GM13977 (cell line): ENCODE measurements at regions not wholly inside any gene's neighbourhood (a gene's known extent, or its start where the extent isn't known, plus 50 kb on each side); places are given as distances from the start of the nearest gene placed in this dataset.
"Not testable (repeated sequence)": the region's sequence is repeated elsewhere in the genome, so short reads cannot be mapped to it uniquely, and the experiment has no call there.

Experiments used
- DNase-seq: peaks from one replicate; pipeline ENCODE4 v3.0.0; 2012; ENCODE audit warnings: low spot score
- in situ Hi-C: fragments of 300-500 bp; cut with MboI; formaldehyde crosslinking; loops from one replicate; pipeline ENCODE4 v1.12.0; 2022; ENCODE audit warnings: low sequenced_read_pairs, low pct_unique_long_range_greater_than_20kb, mixed read lengths, inconsistent platforms; ENCODE audit not compliant: unreplicated experiment
- TF ChIP-seq, protein P1 (sequence below): IDR thresholded peaks from 2 replicates; pipeline ENCODE4 v1.5.1; 2012; ENCODE audit warnings: mild to moderate bottlenecking, control low read depth; ENCODE audit not compliant: insufficient read depth; ENCODE audit errors: extremely low read depth, missing control alignments

DNA sequence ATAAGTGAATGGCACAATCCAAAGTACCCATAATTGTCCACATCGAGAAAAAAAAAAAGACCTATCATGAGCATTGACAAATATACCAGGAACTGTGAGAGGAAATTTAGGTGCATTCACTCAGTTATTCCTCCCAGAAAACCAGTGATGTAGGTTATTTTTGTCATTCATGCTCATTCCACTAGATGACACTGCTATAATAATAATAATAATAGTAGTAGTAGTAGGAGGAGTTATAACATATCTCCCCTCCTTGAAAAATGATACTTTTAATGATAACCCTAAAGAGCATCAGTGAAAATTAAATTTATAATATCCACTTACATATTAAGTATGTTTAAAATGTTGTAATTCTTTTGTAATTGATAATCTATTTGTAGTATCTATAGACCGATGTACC is 463.9 kb upstream of the MIR17HG start:
- TF ChIP-seq, protein P1, sequence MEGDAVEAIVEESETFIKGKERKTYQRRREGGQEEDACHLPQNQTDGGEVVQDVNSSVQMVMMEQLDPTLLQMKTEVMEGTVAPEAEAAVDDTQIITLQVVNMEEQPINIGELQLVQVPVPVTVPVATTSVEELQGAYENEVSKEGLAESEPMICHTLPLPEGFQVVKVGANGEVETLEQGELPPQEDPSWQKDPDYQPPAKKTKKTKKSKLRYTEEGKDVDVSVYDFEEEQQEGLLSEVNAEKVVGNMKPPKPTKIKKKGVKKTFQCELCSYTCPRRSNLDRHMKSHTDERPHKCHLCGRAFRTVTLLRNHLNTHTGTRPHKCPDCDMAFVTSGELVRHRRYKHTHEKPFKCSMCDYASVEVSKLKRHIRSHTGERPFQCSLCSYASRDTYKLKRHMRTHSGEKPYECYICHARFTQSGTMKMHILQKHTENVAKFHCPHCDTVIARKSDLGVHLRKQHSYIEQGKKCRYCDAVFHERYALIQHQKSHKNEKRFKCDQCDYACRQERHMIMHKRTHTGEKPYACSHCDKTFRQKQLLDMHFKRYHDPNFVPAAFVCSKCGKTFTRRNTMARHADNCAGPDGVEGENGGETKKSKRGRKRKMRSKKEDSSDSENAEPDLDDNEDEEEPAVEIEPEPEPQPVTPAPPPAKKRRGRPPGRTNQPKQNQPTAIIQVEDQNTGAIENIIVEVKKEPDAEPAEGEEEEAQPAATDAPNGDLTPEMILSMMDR, result no peak
- in situ Hi-C loops, result no loop called here
- no peak for DNase-seq

DNA sequence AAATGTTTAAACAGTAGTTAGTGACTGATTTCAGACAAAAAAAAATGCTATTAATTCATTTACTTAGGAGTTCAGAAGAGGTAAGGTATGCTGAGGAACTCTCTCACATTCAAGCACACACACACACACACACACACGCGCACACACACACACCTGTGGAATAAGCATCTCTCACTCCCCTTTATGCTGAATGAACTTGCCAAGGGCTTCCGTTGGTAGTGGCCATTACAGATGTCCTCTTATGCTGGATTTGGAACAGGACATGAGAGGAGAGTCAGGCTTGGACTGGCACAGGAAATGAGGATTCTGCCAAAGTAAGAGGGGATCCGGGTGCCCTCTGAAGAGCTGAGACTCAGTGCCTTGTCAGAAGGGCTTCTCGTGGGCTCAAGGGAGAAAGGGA is 463.4 kb upstream of the MIR17HG start:
- TF ChIP-seq, protein P1, result no peak
- in situ Hi-C loops, result no loop called here
- no peak for DNase-seq

DNA sequence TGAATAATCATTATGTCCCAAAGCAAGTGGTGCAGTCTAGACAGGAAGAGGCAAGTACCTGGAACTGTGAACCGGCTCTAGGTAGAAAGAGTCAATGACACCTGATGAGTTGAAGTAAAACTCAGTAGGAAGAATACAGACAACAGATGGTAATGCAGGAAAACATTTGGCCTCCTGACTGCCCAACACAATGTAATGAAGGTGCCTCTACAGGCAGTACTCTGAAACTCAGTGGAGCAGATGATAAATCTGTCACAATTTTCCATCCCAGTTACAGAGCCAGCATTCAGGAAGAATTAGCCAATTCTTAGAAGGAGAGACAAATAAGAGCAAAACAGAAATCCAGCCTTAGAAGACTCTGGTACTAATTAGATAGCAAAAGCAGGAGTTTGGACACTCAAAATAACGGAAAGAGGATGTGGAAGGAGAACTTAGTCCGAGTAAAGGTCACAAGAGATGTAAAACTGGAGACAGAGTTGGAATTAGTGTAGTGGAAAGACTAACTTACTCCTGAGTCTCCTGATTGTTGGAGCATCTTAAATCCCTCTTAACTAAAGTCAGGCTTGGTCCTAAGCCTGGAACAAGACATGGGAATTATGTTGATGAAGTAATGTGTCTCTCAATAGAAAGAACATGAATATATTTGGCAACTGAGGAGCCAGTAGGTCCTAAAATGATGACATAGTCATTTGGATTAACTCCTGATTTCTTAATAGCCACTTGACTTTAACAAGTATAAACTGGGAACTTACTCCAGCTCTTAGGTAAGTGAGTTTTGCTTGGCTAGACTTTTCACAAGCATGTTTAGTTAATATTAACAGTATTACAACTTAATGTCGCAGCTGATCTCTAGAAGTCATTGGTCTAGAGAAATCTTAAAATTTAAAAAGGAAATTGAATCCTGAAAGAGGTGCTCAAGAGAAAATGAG is 457.3 kb upstream of the MIR17HG start:
- in situ Hi-C loops, result no loop called here
- no peak for DNase-seq
- TF ChIP-seq, protein P1, result no peak

DNA sequence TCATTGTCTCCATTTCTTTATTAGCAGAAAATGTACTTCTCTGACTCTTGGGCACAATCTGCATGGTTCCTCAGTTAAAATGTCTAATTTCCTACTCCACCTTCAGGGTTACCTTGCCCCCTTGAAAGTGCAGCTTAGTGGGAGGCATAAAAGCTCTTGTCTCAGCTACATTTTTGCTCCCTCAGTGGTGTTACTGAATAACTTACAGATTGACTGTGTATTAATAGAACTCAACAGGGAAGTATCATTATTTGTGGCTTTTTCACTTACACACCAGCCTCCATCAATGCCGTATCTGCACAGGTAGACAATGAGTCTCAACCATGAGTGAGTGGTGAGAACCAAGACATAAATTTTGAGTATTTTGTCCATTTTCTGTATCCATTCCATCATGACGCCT is 456.2 kb upstream of the MIR17HG start:
- TF ChIP-seq, protein P1, result no peak
- no peak for DNase-seq
- in situ Hi-C loops, result no loop called here

DNA sequence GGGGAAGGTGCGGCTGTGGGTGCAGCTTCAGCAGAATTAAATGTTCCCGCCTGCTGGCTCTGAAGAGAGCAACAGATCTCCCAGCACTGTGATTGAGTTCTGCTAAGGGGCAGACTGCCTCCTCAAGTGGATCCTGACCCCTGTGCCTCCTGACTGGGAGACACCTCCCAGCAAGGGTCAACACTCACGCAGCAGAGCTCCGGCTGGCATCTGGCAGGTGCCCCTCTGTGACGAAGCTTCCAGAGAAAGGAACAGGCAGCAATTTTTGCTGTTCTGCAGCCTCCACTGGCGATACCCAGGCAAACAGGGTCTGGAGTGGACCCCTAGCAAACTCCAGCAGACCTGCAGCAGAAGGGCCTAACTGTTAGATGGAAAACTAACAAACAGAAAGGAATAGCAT is 454.3 kb upstream of the MIR17HG start:
- in situ Hi-C loops, DNase-seq: not testable (repeated sequence)

DNA sequence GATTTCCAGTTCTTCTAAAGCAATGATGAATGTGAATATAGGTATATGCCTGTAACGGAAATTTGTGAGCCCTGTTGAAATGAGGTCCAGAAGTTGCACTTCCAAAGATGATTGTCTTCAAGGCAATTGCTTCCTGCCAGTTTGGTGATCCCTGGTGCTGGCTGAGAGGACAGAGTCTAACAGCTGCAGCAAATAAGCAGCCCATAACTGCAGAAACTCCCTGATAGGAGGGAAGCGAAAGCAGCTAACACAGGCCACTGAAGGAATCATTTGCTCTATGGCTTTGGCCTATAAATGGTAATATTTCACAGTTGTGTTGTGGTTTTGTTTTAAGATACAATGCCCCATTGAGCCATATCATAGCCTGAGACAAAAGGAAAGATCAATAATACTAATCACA is 451.5 kb upstream of the MIR17HG start:
- TF ChIP-seq, protein P1, result no peak
- DNase-seq, result no peak
- in situ Hi-C loops, result no loop called here

DNA sequence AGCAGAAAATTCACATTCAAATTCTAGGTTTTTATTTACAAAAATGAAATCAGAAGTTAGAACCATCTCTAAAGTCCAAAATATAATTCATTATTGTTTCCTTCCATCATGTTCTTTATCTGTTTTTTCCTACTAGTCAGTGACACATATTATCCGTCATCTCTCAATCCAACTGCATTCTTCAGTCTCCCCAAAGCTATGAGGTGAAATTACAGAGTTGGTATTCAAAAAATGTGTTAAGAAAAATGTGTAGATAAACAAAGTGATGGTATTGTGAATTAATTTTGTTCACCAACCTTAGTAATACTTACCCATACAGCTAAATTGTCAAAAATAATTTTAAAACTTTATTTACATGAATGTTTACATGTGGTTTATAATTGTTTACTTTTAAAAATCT is 448.7 kb upstream of the MIR17HG start:
- in situ Hi-C loops, result no loop called here
- no peak for DNase-seq
- TF ChIP-seq, protein P1, result no peak
